D721Med (cell line): ENCODE measurements at regions not wholly inside any gene's neighbourhood (a gene's known extent, or its start where the extent isn't known, plus 50 kb on each side); places are given as distances from the start of the nearest gene placed in this dataset.
"Not testable (repeated sequence)": the region's sequence is repeated elsewhere in the genome, so short reads cannot be mapped to it uniquely, and the experiment has no call there.

Experiments used
- DNase-seq: peaks from one replicate; pipeline ENCODE4 v3.0.0; 2011; ENCODE audit warnings: low spot score; ENCODE audit not compliant: insufficient read length
- FAIRE-seq: peaks from 2 replicates; lab custom pipeline; 2011; peaks lifted over from hg19 to GRCh38; lab: Jason Lieb, UNC
- CTCF ChIP-seq: IDR thresholded peaks from 2 replicates; pipeline ENCODE4 v1.5.1; 2012; ENCODE audit warnings: mild to moderate bottlenecking, control low read depth; ENCODE audit not compliant: insufficient read depth; ENCODE audit errors: missing control alignments

GRCh38 chr18:9003406-9004100, 98.9 kb upstream of the NDUFV2 start:
- no peak for TF ChIP-seq CTCF
- FAIRE-seq, result no peak
- no peak for DNase-seq

DNA sequence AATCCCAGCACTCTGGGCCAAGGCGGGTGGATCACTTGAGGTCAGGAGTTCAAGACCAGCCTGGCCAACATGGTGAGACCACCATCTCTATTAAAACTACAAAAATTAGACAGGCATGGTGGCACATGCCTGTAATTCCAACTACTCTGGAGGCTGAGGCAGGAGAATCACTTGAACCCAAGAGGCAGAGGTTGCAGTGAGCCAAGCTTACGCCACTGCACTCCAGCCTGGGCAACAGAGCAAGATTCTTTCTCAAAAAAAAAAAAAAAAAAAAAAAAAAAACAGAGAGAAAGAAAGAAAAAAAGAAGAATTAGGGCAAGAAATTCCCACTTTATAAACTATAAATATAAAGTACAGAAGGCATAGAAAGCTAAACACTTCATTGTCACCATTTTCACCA, 98.2 kb upstream of the NDUFV2 start:
- FAIRE-seq, result not testable (repeated sequence)

GRCh38 chr18:9007700-9008099, 94.8 kb upstream of the NDUFV2 start:
- not testable (repeated sequence) for DNase-seq, FAIRE-seq

More for the DNA sequence above, 98.2 kb upstream of the NDUFV2 start:
- not testable (repeated sequence) for DNase-seq

- no peak for TF ChIP-seq CTCF
- DNase-seq (no peak), FAIRE-seq (no peak)
Measured at GRCh38 chr18:9008200-9008708, 94.2 kb upstream of the NDUFV2 start.

DNA sequence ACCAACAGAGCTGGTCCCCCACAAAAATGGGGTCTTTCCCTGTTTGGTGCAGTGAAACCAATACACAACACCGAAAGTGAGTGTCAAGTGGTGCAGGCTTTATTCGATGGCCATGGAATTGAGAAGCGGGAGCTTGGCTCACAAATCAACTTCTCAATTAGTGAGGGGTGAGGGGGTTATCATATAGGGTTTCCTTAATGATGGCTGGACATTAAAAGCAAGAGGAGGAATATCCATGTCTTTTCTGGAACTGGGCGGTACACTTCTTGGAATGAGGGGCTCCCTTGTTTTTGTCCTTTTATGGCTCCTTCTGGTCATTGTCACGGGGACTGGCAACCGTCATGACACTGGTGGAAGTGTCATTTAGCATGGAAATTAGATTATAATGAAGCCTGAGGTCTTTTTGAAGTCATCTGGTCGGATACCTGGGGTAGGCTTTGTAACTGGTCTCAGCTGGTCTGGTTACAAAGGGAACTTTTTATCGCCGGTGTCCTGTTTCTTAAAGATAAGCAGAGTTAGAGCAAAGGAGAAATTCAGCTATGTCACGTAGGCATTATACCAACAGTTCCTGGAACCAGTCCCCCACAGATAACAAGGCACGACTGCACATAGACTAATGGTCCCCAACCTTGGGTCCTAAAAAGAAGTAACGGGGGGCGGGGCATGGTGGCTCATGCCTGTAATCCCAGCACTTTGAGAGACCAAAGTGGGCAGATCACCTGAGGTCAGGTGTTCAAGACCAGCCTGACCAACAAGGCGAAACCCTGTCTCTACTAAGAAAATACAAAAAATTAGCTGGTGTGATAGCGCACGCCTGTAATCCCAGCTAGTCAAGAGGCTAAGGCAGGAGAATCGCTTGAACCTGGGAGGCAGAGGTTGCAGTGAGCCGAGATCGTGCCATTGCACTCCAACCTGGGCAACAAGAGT, 93.5 kb upstream of the NDUFV2 start:
- FAIRE-seq (no peak), DNase-seq (no peak)
- no peak for TF ChIP-seq CTCF

- no peak for FAIRE-seq
- DNase-seq, result no peak
- no peak for TF ChIP-seq CTCF
Measured at GRCh38 chr18:9009703-9010488, 92.6 kb upstream of the NDUFV2 start.

DNA sequence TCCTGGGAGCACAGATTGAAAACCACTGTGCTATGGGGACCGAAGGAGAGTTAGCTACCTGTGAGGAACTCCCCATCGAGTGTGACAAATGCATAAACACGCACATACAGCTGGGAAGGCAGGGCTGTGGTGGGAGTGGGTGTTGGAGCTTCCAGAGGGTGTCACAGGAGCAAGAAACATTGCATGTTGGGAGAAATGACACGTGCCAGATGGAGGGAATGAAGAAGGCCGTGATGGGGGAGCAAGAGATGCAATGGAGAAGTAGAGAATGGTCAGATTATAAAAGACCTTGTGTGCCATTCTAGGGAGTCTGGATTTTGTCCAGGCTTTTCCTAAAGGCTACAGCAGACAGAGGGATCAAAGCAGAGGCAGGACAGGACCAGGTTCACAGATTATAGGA, 91.1 kb upstream of the NDUFV2 start:
- FAIRE-seq (no peak), DNase-seq (no peak)
- no peak for TF ChIP-seq CTCF
